Neural cell (in vitro differentiated cells): ENCODE measurements at regions not wholly inside any gene's neighbourhood (a gene's known extent, or its start where the extent isn't known, plus 50 kb on each side); places are given as distances from the start of the nearest gene placed in this dataset.
A peak's percentile ranks its signal among the peaks of the same experiment; 100 is the strongest.

ENCODE experiments used
- H2AFZ ChIP-seq: fragments of 200-600, 300-800 bp; sonication (generic), shearing (Covaris generic); 2 replicates; pipeline ENCODE4 v1.6.0; 2014; ENCODE audit warnings: low read depth, mild to moderate bottlenecking, antibody characterized with exemption, low read length, moderate library complexity
- H3F3A ChIP-seq: fragments of 200-600 bp; shearing (Covaris generic); 2 replicates; pipeline ENCODE4 v1.6.1; 2016; ENCODE audit warnings: mild to moderate bottlenecking, moderate library complexity, mixed read lengths, antibody characterized with exemption, low read length; ENCODE audit not compliant: insufficient read depth, poor library complexity, severe bottlenecking
- H3K27ac ChIP-seq: fragments of 200-600, 300-800 bp; sonication (generic), shearing (Covaris generic); 2 replicates; pipeline ENCODE4 v1.5.1; 2014; ENCODE audit warnings: mild to moderate bottlenecking, low read length, moderate library complexity
- H3K27me3 ChIP-seq: fragments of 300-800, 200-600 bp; sonication (generic), shearing (Covaris generic); 2 replicates; pipeline ENCODE4 v1.6.0; 2014; ENCODE audit warnings: mild to moderate bottlenecking, low read depth, low read length, moderate library complexity; ENCODE audit not compliant: insufficient read depth
- H3K36me3 ChIP-seq: fragments of 300-800, 200-600 bp; sonication (generic), shearing (Covaris generic); 2 replicates; pipeline ENCODE4 v1.5.1; 2014; ENCODE audit warnings: mild to moderate bottlenecking, antibody characterized with exemption, low read length, moderate library complexity; ENCODE audit not compliant: insufficient read depth
- H3K4me2 ChIP-seq: fragments of 300-800, 200-600 bp; sonication (generic), shearing (Covaris generic); 2 replicates; pipeline ENCODE4 v1.6.0; 2014; ENCODE audit warnings: mild to moderate bottlenecking, low read length
- H3K4me3 ChIP-seq: fragments of 300-800, 200-600 bp; sonication (generic), shearing (Covaris generic); 2 replicates; pipeline ENCODE4 v1.5.1; 2014; ENCODE audit warnings: mild to moderate bottlenecking, low read length, moderate library complexity
- H3K79me2 ChIP-seq: fragments of 200-600 bp; shearing (Covaris generic); replicated peaks from 2 replicates; pipeline ENCODE4 v1.6.0; 2014; ENCODE audit warnings: mild to moderate bottlenecking, low read length, moderate library complexity; ENCODE audit not compliant: insufficient read depth
- H3K9ac ChIP-seq: fragments of 300-800, 200-600 bp; sonication (generic), shearing (Covaris generic); 2 replicates; pipeline ENCODE4 v1.6.1; 2016; ENCODE audit warnings: mild to moderate bottlenecking, low read length, mixed read lengths
- H3K9me2 ChIP-seq: fragments of 200-600 bp; shearing (Covaris generic); 2 replicates; pipeline ENCODE4 v1.6.1; 2016; ENCODE audit warnings: mild to moderate bottlenecking, low read length, mixed read lengths; ENCODE audit not compliant: insufficient read depth
- H3K9me3 ChIP-seq: fragments of 200-600, 300-800 bp; sonication (generic), shearing (Covaris generic); 2 replicates; pipeline ENCODE4 v1.6.1; 2016; ENCODE audit warnings: mild to moderate bottlenecking, mixed run types, low read length, moderate library complexity, mixed read lengths
- H4K20me1 ChIP-seq: fragments of 200-600 bp; shearing (Covaris generic); 2 replicates; pipeline ENCODE4 v1.6.1; 2016; ENCODE audit warnings: mild to moderate bottlenecking, mixed run types; ENCODE audit not compliant: insufficient read depth
- CTCF ChIP-seq: fragments of 450-650 bp; IDR thresholded peaks from 2 replicates; pipeline ENCODE4 v1.5.1; 2014; ENCODE audit warnings: antibody characterized with exemption, mild to moderate bottlenecking, moderate library complexity; ENCODE audit not compliant: poor library complexity, severe bottlenecking
- EP300 ChIP-seq: fragments of 450-650 bp; conservative IDR thresholded peaks from 2 replicates; pipeline ENCODE4 v1.6.1; 2014; ENCODE audit warnings: antibody characterized with exemption, mild to moderate bottlenecking, moderate library complexity; ENCODE audit not compliant: poor library complexity, severe bottlenecking
- EZH2 ChIP-seq: fragments of 200-600, 300-800 bp; shearing (Covaris generic), sonication (generic); IDR thresholded peaks from 2 replicates; pipeline ENCODE4 v1.6.1; 2014; ENCODE audit warnings: antibody characterized with exemption, low read length, borderline replicate concordance, mild to moderate bottlenecking; ENCODE audit not compliant: insufficient read depth, poor library complexity, severe bottlenecking
- MXI1 ChIP-seq: fragments of 450-650 bp; conservative IDR thresholded peaks from 2 replicates; pipeline ENCODE4 v1.6.1; 2014; ENCODE audit warnings: antibody characterized with exemption, mild to moderate bottlenecking; ENCODE audit not compliant: poor library complexity, severe bottlenecking
- POLR2AphosphoS5 ChIP-seq: IDR thresholded peaks from 2 replicates; pipeline ENCODE4 v1.6.1; 2012
- RAD21 ChIP-seq: fragments of 450-650 bp; conservative IDR thresholded peaks from 2 replicates; pipeline ENCODE4 v1.6.1; 2014; ENCODE audit warnings: antibody characterized with exemption, mild to moderate bottlenecking, moderate library complexity
- SMC3 ChIP-seq: fragments of 450-650 bp; conservative IDR thresholded peaks from 2 replicates; pipeline ENCODE4 v1.6.1; 2014; ENCODE audit warnings: antibody characterized with exemption, mild to moderate bottlenecking, moderate library complexity; ENCODE audit not compliant: poor library complexity
- TAF1 ChIP-seq: IDR thresholded peaks from 2 replicates; pipeline ENCODE4 v1.6.1; 2012; ENCODE audit warnings: low read depth
- TF ChIP-seq, protein P1 (sequence below): IDR thresholded peaks from 2 replicates; pipeline ENCODE4 v1.6.1; 2012; ENCODE audit warnings: borderline replicate concordance

DNA sequence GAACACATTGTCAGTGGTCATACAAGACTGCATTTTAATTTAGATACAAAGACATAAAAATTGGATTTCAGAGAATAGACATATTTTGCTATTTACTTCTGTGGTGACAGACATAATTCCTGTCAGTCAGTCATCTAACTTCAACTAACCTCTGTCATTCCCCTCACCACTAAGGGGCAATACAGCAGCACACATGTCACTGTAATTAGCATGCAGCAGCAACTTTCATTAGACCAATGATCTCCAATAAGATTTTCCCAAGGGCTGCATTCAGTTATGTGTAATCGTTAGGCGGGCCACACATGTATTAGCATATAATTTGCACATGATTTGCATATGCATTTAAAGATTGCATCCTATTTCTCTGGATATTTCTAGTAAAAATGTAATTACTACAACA lies 624.5 kb downstream of the NR4A2 start:
- Histone ChIP-seq H3K27me3 (no peaks in the 10 kb centered on the region), H3K9me2 (no peaks in the 10 kb centered on the region), H3F3A (peaks cover 21% of the 10 kb centered on the region), H3K9me3 (no peaks in the 10 kb centered on the region), H4K20me1 (no peaks in the 10 kb centered on the region), H2AFZ (no peak overlapping the region), H3K9ac (no peak overlapping the region), H3K79me2 (no peaks in the 10 kb centered on the region), H3K4me3 (no peak overlapping the region), H3K27ac (no peak overlapping the region), H3K4me2 (no peak overlapping the region), H3K36me3 (no peaks in the 10 kb centered on the region)
- TF ChIP-seq RAD21 (no peak), EP300 (no peak), EZH2 (no peak), MXI1 (no peak), POLR2AphosphoS5 (no peak), TAF1 (no peak), SMC3 (no peak), CTCF (no peak)
- TF ChIP-seq, protein P1, sequence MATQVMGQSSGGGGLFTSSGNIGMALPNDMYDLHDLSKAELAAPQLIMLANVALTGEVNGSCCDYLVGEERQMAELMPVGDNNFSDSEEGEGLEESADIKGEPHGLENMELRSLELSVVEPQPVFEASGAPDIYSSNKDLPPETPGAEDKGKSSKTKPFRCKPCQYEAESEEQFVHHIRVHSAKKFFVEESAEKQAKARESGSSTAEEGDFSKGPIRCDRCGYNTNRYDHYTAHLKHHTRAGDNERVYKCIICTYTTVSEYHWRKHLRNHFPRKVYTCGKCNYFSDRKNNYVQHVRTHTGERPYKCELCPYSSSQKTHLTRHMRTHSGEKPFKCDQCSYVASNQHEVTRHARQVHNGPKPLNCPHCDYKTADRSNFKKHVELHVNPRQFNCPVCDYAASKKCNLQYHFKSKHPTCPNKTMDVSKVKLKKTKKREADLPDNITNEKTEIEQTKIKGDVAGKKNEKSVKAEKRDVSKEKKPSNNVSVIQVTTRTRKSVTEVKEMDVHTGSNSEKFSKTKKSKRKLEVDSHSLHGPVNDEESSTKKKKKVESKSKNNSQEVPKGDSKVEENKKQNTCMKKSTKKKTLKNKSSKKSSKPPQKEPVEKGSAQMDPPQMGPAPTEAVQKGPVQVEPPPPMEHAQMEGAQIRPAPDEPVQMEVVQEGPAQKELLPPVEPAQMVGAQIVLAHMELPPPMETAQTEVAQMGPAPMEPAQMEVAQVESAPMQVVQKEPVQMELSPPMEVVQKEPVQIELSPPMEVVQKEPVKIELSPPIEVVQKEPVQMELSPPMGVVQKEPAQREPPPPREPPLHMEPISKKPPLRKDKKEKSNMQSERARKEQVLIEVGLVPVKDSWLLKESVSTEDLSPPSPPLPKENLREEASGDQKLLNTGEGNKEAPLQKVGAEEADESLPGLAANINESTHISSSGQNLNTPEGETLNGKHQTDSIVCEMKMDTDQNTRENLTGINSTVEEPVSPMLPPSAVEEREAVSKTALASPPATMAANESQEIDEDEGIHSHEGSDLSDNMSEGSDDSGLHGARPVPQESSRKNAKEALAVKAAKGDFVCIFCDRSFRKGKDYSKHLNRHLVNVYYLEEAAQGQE: no peak

GRCh38 chr2:155703917-155704316 lies 628.6 kb downstream of the NR4A2 start:
- H3K9ac ChIP-seq: no peak overlapping the region
- no peak overlapping the region for H3K4me2 ChIP-seq
- TF ChIP-seq, protein P1: peak; percentile 95
- no peak for TF ChIP-seq CTCF
- no peak for TF ChIP-seq RAD21
- TF ChIP-seq EP300: peak; percentile 99
- peak; percentile 37 for TF ChIP-seq TAF1
- TF ChIP-seq MXI1: no peak
- TF ChIP-seq SMC3: no peak
- TF ChIP-seq POLR2AphosphoS5: peak; percentile 99
- no peak for TF ChIP-seq EZH2
- no peak overlapping the region for H3K27ac ChIP-seq
- H3K9me2 ChIP-seq: no peaks in the 10 kb centered on the region
- no peaks in the 10 kb centered on the region for H3K79me2 ChIP-seq
- peaks cover 21% of the 10 kb centered on the region for H3F3A ChIP-seq
- H4K20me1 ChIP-seq: no peaks in the 10 kb centered on the region
- H3K36me3 ChIP-seq: no peaks in the 10 kb centered on the region
- H3K9me3 ChIP-seq: no peaks in the 10 kb centered on the region
- no peak overlapping the region for H2AFZ ChIP-seq
- peaks cover 11% of the 10 kb centered on the region for H3K27me3 ChIP-seq
- no peak overlapping the region for H3K4me3 ChIP-seq
